ENCODE measurements at regions not wholly inside any gene's neighbourhood (a gene's known extent, or its start where the extent isn't known, plus 50 kb on each side); places are given as distances from the start of the nearest gene placed in this dataset.

DNA sequence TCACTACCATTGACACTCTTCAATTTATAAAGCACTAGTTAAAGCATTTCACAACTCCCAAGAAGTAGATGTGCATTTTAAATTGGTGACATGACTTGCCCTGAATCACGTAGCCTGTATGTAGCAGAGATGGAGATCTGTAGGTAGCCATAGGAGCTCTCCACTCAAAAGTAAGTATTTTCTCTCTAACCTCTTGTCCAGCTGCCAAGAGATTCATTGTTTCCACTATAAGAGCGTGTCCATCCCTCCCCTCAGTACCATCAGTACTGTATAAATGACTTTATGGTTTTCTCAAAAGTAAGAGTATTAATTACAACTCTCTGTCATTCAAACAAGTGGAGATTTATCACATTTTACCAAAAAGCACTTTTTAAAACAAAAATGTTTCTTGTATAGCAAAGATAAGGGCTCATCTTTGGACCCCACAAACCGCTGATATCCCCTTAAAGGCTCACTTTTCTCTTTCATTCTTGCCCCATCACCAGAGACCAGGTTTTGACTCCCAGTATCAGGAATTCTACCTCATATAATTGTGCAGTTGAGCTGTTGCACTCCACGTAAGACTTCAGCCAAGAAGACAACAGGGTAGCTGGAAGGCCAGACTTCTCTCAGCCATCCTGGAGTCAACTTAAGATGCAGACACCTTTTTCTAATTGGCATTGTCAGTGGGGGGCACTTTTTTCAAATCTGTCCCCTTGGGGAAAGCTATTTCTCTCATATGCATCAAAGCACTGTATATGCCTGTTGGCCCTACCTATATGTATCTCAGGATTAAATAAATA is 78.0 kb upstream of the GALNT5 start:
- H3K4me2 ChIP-seq = no peak overlapping the region
- no peak overlapping the region for H3K9ac ChIP-seq
- H3K27ac ChIP-seq = no peak overlapping the region
- no peaks in the 10 kb centered on the region for H3K9me3 ChIP-seq
- no peaks in the 10 kb centered on the region for H4K20me1 ChIP-seq
- peaks cover 8% of the 10 kb centered on the region; the same call in 1 of the 2 replicates for H3K4me1 ChIP-seq
- H3K36me3 ChIP-seq = no peaks in the 10 kb centered on the region
- TF ChIP-seq Cebpa-rat (IDR thresholded peaks at IDR 0.05) = no peak
- no peaks in the 10 kb centered on the region for H3K27me3 ChIP-seq
- H3K4me3 ChIP-seq = no peak overlapping the region

DNA sequence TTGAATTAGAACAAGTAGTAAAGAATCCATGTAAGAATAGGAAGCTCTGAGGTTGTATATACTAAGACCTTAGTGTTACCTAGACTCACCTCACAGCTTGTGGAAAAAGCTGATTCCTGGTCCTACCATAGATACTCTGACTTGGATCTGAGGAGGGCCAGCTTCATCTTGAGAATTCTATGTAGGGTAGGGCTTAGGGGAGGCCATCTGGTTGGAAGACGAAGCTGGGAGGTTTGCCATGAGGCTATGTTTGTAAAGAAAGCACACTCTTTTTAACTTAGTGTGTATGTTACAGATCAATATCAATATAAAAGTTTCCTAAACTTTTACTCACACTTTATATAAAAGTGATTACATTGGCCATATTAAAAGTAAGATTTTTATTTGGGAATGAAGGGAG is 77.1 kb upstream of the GALNT5 start:
- Histone ChIP-seq H3K27ac (no peak overlapping the region), H3K27me3 (no peaks in the 10 kb centered on the region), H4K20me1 (no peaks in the 10 kb centered on the region), H3K36me3 (no peaks in the 10 kb centered on the region), H3K4me3 (no peak overlapping the region), H3K9ac (no peak overlapping the region), H3K4me1 (peaks cover 8% of the 10 kb centered on the region; the same call in 1 of the 2 replicates), H3K4me2 (no peak overlapping the region), H3K9me3 (no peaks in the 10 kb centered on the region)
- no peak for TF ChIP-seq Cebpa-rat (IDR thresholded peaks at IDR 0.05)

DNA sequence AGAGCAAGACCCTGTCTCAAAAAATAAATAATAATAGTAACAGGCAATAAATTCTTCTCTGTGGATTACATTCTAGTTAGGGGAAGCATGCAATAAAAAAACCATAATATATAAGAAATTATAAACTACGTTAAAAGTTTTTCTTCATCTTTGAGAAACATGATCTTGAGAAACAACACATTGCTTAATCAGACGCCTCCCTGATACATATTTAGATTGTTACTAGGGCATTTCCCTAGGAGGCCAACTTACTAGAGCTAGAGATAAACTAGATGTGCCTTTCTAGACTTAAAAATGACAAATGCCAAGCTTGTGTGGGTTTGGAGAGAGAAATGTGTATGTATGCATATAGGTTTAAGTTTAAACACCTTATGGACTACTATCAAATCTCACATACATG is 76.3 kb upstream of the GALNT5 start:
- TF ChIP-seq Cebpa-rat (IDR thresholded peaks at IDR 0.05) = no peak
- H3K9ac ChIP-seq = no peak overlapping the region
- no peaks in the 10 kb centered on the region for H4K20me1 ChIP-seq
- no peak overlapping the region for H3K4me2 ChIP-seq
- no peaks in the 10 kb centered on the region for H3K27me3 ChIP-seq
- H3K4me3 ChIP-seq = no peak overlapping the region
- H3K27ac ChIP-seq = no peak overlapping the region
- no peaks in the 10 kb centered on the region for H3K36me3 ChIP-seq
- peaks cover 8% of the 10 kb centered on the region; the same call in 1 of the 2 replicates for H3K4me1 ChIP-seq
- no peaks in the 10 kb centered on the region for H3K9me3 ChIP-seq

DNA sequence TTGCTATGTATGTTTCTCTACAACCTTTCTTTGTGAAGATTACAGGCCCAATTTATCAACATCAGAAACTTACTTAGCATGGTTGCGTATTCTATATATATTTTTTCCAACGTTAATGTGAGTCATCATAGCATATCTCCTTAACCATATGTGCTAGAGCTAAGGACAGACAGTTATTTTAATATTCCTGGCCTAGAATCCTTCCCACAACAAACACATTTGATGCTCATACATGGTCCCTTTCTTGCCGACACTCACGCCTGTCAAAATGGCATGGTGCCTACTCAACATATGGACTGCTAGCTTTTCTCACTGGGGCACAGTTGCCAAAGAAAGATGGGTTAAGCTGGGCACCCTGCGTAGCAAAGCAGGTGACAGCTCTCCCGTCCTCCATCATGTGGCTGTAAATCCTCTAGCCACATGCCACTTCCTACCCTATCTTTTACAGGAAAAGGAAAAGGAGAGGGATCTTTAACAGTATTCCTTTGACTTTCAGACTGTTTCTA is 75.2 kb upstream of the GALNT5 start:
- H3K4me1 ChIP-seq = peaks cover 8% of the 10 kb centered on the region; the same call in 1 of the 2 replicates
- H3K9ac ChIP-seq = no peak overlapping the region
- H3K9me3 ChIP-seq = no peaks in the 10 kb centered on the region
- no peak overlapping the region for H3K4me3 ChIP-seq
- H4K20me1 ChIP-seq = no peaks in the 10 kb centered on the region
- no peak overlapping the region for H3K27ac ChIP-seq
- H3K36me3 ChIP-seq = no peaks in the 10 kb centered on the region
- no peaks in the 10 kb centered on the region for H3K27me3 ChIP-seq
- H3K4me2 ChIP-seq = no peak overlapping the region
- TF ChIP-seq Cebpa-rat (IDR thresholded peaks at IDR 0.05) = no peak

DNA sequence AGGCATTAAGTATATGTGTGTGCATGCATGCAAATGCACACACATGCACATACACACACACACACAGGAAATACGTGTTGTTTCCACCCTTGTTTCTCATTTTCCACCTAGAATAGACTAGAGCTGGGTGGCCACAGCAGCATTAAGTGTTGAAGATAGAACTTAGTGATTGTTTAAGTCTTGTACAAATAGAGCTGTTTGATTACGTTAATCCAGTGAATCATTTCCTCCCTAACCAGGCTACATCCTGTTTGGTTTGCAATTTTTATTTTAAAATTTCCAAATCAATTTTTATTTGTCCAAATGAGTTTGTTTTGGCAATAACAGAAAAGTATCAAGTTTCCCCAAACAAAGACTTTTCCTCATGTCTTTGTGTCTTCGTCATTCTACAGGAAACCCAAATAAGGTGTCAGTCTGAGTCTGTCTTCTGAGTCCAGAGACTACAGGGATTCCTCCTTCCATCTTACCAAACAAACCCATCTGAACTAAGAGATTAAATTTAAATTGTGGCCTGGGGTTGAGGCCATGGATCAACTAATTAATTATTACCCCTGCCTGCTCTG is 74.6 kb upstream of the GALNT5 start:
- Histone ChIP-seq H3K9me3 (no peaks in the 10 kb centered on the region), H3K4me2 (no peak overlapping the region), H3K4me3 (no peak overlapping the region), H3K4me1 (peaks cover 8% of the 10 kb centered on the region; the same call in 1 of the 2 replicates), H3K27ac (no peak overlapping the region), H4K20me1 (no peaks in the 10 kb centered on the region), H3K36me3 (no peaks in the 10 kb centered on the region), H3K27me3 (no peaks in the 10 kb centered on the region), H3K9ac (no peak overlapping the region)
- no peak for TF ChIP-seq Cebpa-rat (IDR thresholded peaks at IDR 0.05)

DNA sequence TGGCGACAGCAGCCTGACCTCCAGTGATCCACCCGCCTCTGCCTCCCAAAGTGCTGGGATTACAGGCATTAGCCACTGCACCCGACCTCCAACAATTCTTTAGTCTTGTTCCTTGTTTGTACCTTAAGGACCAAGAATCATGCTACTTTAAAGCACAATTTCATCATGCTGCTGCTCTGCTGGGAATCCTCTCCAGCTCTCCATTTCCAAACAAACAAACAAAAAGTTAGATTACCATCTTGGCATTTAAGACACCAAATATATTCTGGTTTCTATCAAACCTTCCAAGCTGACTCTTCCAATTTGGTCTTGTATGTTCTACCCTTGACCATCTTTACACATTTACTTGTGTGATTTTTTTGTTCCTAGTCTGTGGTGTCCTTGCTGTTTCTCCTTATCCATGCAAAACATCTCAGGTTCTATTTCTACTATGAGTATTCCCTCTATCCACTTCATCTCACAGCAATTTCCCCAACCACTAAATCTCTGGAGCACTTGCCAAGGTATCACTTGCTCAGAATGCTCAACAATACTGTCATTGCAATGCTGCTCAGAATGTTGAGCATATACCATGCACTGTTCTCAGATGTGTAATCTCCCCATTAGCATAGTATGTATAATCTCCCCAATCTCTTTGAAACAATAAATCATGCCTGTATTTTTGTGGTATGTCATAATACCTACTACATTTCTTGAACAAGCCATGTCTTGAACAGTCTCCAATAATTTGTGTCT is 73.2 kb upstream of the GALNT5 start:
- H3K4me3 ChIP-seq = no peak overlapping the region
- TF ChIP-seq Cebpa-rat (IDR thresholded peaks at IDR 0.05) = no peak
- H3K27ac ChIP-seq = no peak overlapping the region

DNA sequence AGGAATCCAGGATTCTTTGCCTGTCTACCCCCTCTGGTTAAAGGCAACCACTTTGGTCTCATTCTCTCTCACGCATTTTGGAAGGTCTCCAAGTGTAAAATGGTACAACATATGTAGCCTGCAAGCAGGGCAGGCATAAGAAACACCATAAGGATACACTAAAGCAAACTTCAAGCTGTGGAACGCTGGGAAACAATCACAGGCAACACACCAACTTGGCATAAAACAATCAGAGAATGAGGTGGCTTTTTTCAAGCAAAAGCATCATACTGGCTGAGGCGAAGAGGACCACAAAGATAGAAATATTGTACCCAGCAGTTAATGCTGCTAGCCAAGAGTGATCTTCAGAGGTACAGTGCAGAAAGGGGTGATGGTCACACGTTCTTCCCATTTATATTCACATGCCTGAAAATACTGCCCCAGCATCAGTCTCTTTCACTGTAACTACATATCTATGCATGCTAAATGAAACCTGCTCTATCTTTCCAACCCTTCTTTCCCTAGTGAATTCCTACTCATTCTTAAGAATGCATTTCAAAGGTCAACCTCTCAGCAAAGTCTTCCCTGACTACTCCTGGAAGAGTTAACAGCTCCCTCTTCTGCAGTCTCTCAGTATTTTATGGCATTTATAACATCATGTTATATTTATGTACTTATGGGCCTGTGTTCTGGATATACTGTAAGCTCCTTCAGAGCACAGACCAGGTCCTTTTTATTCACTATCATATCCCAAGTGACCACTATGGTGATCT is 71.9 kb upstream of the GALNT5 start:
- Histone ChIP-seq H3K36me3 (no peaks in the 10 kb centered on the region), H4K20me1 (no peaks in the 10 kb centered on the region), H3K27ac (no peak overlapping the region), H3K27me3 (no peaks in the 10 kb centered on the region), H3K9me3 (no peaks in the 10 kb centered on the region), H3K4me3 (no peak overlapping the region), H3K4me2 (no peak overlapping the region), H3K9ac (no peak overlapping the region), H3K4me1 (peaks cover 8% of the 10 kb centered on the region; the same call in 1 of the 2 replicates)
- no peak for TF ChIP-seq Cebpa-rat (IDR thresholded peaks at IDR 0.05)

More for the DNA sequence above, 73.2 kb upstream of the GALNT5 start:
- Histone ChIP-seq H3K4me2 (no peak overlapping the region), H3K9ac (no peak overlapping the region), H3K4me1 (peaks cover 8% of the 10 kb centered on the region; the same call in 1 of the 2 replicates), H4K20me1 (no peaks in the 10 kb centered on the region), H3K9me3 (no peaks in the 10 kb centered on the region), H3K36me3 (no peaks in the 10 kb centered on the region), H3K27me3 (no peaks in the 10 kb centered on the region)

DNA sequence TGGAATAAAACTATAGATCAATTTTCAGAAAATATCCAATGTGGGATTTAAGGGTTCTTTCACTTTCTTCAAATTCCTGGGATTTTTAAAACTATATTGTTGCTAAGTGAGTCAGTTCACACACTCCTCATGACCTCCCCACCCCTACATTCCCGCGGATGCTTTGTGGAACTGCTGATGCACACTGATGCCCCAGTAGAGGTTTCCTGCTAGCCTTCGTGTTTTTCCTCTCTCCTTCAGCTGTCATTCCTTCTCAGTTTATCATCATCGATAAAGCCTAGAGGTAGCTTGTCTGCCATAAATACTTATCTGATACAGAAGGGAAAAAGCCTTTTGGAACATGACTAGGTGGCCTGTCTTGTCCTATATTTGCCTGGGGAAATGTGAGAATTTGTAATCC is 67.4 kb upstream of the GALNT5 start:
- H3K4me3 ChIP-seq = no peak overlapping the region
- H3K4me2 ChIP-seq = no peak overlapping the region
- no peaks in the 10 kb centered on the region for H3K27me3 ChIP-seq
- H3K4me1 ChIP-seq = peaks cover 11% of the 10 kb centered on the region; the same call in 1 of the 2 replicates
- H4K20me1 ChIP-seq = no peaks in the 10 kb centered on the region
- no peak for TF ChIP-seq Cebpa-rat (IDR thresholded peaks at IDR 0.05)
- no peaks in the 10 kb centered on the region for H3K36me3 ChIP-seq
- no peak overlapping the region for H3K9ac ChIP-seq
- no peak overlapping the region for H3K27ac ChIP-seq
- no peaks in the 10 kb centered on the region for H3K9me3 ChIP-seq

DNA sequence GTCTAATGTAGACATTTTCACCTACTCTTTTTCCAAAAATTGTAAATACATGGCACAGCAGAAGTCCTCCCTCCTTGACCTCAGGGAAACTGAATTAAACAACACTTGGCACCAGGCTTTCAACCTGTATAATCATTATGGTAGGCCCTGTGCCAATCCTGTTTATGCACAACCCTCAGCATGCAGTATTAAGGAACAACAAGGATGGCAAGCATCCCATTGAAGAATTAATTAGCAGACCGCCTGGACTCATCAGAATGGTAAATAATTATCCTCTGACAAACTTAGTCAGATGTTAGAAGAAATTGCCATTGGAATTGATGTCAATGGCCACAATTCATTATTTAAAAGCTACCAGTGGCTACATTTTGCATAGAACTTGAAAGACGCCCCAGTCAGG is 66.3 kb upstream of the GALNT5 start:
- no peaks in the 10 kb centered on the region for H3K9me3 ChIP-seq
- no peaks in the 10 kb centered on the region for H3K36me3 ChIP-seq
- H4K20me1 ChIP-seq = no peaks in the 10 kb centered on the region
- no peak for TF ChIP-seq Cebpa-rat (IDR thresholded peaks at IDR 0.05)
- H3K27me3 ChIP-seq = no peaks in the 10 kb centered on the region
- no peak overlapping the region for H3K4me2 ChIP-seq
- no peak overlapping the region for H3K4me3 ChIP-seq
- H3K4me1 ChIP-seq = peaks cover 11% of the 10 kb centered on the region; the same call in 1 of the 2 replicates
- H3K27ac ChIP-seq = no peak overlapping the region
- H3K9ac ChIP-seq = no peak overlapping the region
